HepG2 (cell line): ENCODE measurements at regions not wholly inside any gene's neighbourhood (a gene's known extent, or its start where the extent isn't known, plus 50 kb on each side); places are given as distances from the start of the nearest gene placed in this dataset.

Source experiments
- ATAC-seq: fragments of 200-7000 bp; cut with Tn5 transposase; 3 replicates; pipeline ENCODE4 v1.9.1; 2020; ENCODE audit warnings: mild to moderate bottlenecking, moderate library complexity
- BruUV-seq: library from RNA; stranded (reverse); fragments of 400-500 nt; replicated peaks from 2 replicates; lab custom pipeline; 2021; lab: Mats Ljungman, UMichigan
- CTCF ChIA-PET: fragments of 300-600 bp; formaldehyde crosslinking; extraction: SDS; loops from one replicate; lab custom pipeline; 2021; ENCODE audit warnings: low total read pairs, inconsistent platforms, low intra/inter-chr PET ratio; lab: Yijun Ruan, JAX
- POLR2A ChIA-PET: fragments of 350-600 bp; sonication (Branson Sonifier 250); formaldehyde crosslinking; loops from one replicate; lab custom pipeline; 2020; ENCODE audit warnings: antibody characterized with exemption, inconsistent platforms; lab: Yijun Ruan, JAX
- DNase-seq: peaks from one replicate; pipeline ENCODE4 v3.0.0-alpha.2; 2015; ENCODE audit warnings: low spot score
- FAIRE-seq: peaks from 3 replicates; lab custom pipeline; 2011; peaks lifted over from hg19 to GRCh38; lab: Jason Lieb, UNC
- H2AFZ ChIP-seq: one replicate; pipeline ENCODE4 v1.6.1; 2011; ENCODE audit warnings: low read length, inconsistent platforms
- H3K27ac ChIP-seq: fragments of 300-600 bp; 3 replicates; pipeline ENCODE4 v1.8.0; 2011; ENCODE audit warnings: mixed run types, mild to moderate bottlenecking, mixed read lengths, low read length, inconsistent platforms; ENCODE audit not compliant: insufficient read depth; ENCODE audit errors: extremely low read length
- H3K27me3 ChIP-seq, 2 experiments: fragments of 200-600 bp in 1 of 2; 2 replicates in 1 of 2; 3 replicates in 1 of 2; pipeline versions ENCODE4 v1.6.0 to v1.8.0; 2011; ENCODE audit warnings: low read length in 2 of 2, mild to moderate bottlenecking in 2 of 2, moderate library complexity in 2 of 2, inconsistent platforms in 1 of 2; ENCODE audit not compliant: insufficient read depth in 2 of 2, control insufficient read depth in 1 of 2
- H3K36me3 ChIP-seq, 2 experiments: fragments of 200-600 bp in 1 of 2; replicated peaks in 1 of 2; 2 replicates in 1 of 2; 3 replicates in 1 of 2; pipeline versions ENCODE4 v1.5.1 to v1.8.0; 2011; ENCODE audit warnings: low read length in 2 of 2, inconsistent platforms in 1 of 2; ENCODE audit not compliant: insufficient read depth in 2 of 2, control insufficient read depth in 1 of 2
- H3K4me1 ChIP-seq: 2 replicates; pipeline ENCODE4 v1.5.1; 2012; ENCODE audit warnings: low read length, inconsistent platforms; ENCODE audit not compliant: insufficient read depth
- H3K4me2 ChIP-seq: 2 replicates; pipeline ENCODE4 v1.6.0; 2011; ENCODE audit warnings: low read depth, low read length, inconsistent platforms
- H3K4me3 ChIP-seq, 3 experiments: fragments of 200-600 bp in 1 of 3; sonication (generic), shearing (Covaris generic) in 1 of 3; replicated peaks in 1 of 3; 2 replicates each; pipeline ENCODE4 v1.5.1; 2011 to 2016; ENCODE audit warnings: low read length in 3 of 3, inconsistent platforms in 2 of 3, low read depth in 2 of 3, mild to moderate bottlenecking in 2 of 3, control low read depth in 1 of 3, mixed read lengths in 1 of 3; ENCODE audit not compliant: insufficient read depth in 1 of 3
- H3K79me2 ChIP-seq: one replicate; pipeline ENCODE4 v1.6.1; 2011; ENCODE audit warnings: low read length, inconsistent platforms; ENCODE audit not compliant: insufficient read depth
- H3K9ac ChIP-seq: 2 replicates; pipeline ENCODE4 v1.6.0; 2011; ENCODE audit warnings: mild to moderate bottlenecking, low read depth, low read length, inconsistent platforms; ENCODE audit not compliant: insufficient read depth
- H3K9me3 ChIP-seq: 2 replicates; pipeline ENCODE4 v1.5.1; 2012; ENCODE audit warnings: mild to moderate bottlenecking, low read length
- H4K20me1 ChIP-seq: 2 replicates; pipeline ENCODE4 v1.6.0; 2011; ENCODE audit warnings: inconsistent platforms, mild to moderate bottlenecking, low read length, moderate library complexity; ENCODE audit not compliant: insufficient read depth
- CTCF ChIP-seq: sonication (generic); formaldehyde crosslinking; IDR thresholded peaks from 2 replicates; pipeline ENCODE4 v1.5.0; 2020; ENCODE audit warnings: mild to moderate bottlenecking, missing genetic modification reagents, moderate library complexity
- SNAPC2 ChIP-seq: sonication (generic); formaldehyde crosslinking; IDR thresholded peaks from 2 replicates; pipeline ENCODE4 v1.8.1; 2022; ENCODE audit warnings: mild to moderate bottlenecking, missing genetic modification reagents
- STAG1 ChIP-seq: sonication (generic); formaldehyde crosslinking; IDR thresholded peaks from 2 replicates; pipeline ENCODE4 v1.4.0; 2020; ENCODE audit warnings: missing genetic modification reagents
- ZFP62 ChIP-seq: sonication (generic); formaldehyde crosslinking; IDR thresholded peaks from 2 replicates; pipeline ENCODE4 v1.4.0; 2020; ENCODE audit warnings: missing genetic modification reagents
- WGBS: methylation state at CpG from one replicate; pipeline ENCODE4 v1.1.6; 2017; ENCODE audit warnings: low lambda C conversion rate; 5-methylcytosine and 5-hydroxymethylcytosine counted together
- in situ Hi-C: cut with HindIII; loops from 2 replicates; pipeline ENCODE4 v1.10.0; 2017; ENCODE audit warnings: low pct_unique_long_range_greater_than_20kb; ENCODE audit not compliant: extremely low pct_ligation_motif_present
- intact Hi-C: fragments of 100-400 bp; cut with micrococcal nuclease; formaldehyde crosslinking; loops from one replicate; pipeline ENCODE4 v1.10.0; 2022; ENCODE audit not compliant: unreplicated experiment

GRCh38 chr7:113775401-113775800 lies 143.4 kb downstream of the PPP1R3A start:
- no peaks in the 10 kb centered on the region for H3K4me1 ChIP-seq

GRCh38 chr7:113774182-113774807 lies 144.5 kb downstream of the PPP1R3A start:
- BruUV-seq = no TSS peak
- 2% methylated on average over 3 of the region's 3 CpGs for WGBS
- Histone ChIP-seq H3K9ac (no peak overlapping the region), H4K20me1 (no peaks in the 10 kb centered on the region), H3K4me3 (no peak overlapping the region), H3K36me3 (no peaks in the 10 kb centered on the region), H3K27me3 (no peaks in the 10 kb centered on the region), H3K4me2 (no peak overlapping the region), H3K79me2 (no peaks in the 10 kb centered on the region), H3K4me1 (no peaks in the 10 kb centered on the region), H3K9me3 (no peaks in the 10 kb centered on the region), H3K27ac (no peak overlapping the region), H2AFZ (no peak overlapping the region)
- POLR2A ChIA-PET = no interaction called here
- intact Hi-C loops (no loop called here), in situ Hi-C loops (no loop called here)
- FAIRE-seq = peak; percentile 32
- CTCF ChIA-PET = interaction anchor here (0.7 kb wide), 1 partner anchor 9 kb away, joined by 3 read pairs; no protein-coding TSS in a partner anchor
- DNase-seq = peak; percentile 28
- ATAC-seq = peak; percentile 52; the same call in 2 of the 3 replicates
- TF ChIP-seq ZFP62 = no peak
- TF ChIP-seq STAG1 (CRISPR knock-in tag) = peak; percentile 17; the same call in 1 of the 2 replicates
- peak; percentile 48 for TF ChIP-seq CTCF (CRISPR knock-in tag)

More at GRCh38 chr7:113775401-113775800, 143.4 kb downstream of the PPP1R3A start:
- H3K9me3 ChIP-seq = no peaks in the 10 kb centered on the region
- no peaks in the 10 kb centered on the region for H3K36me3 ChIP-seq
- no TSS peak for BruUV-seq
- H3K4me2 ChIP-seq = no peak overlapping the region
- no peaks in the 10 kb centered on the region for H3K27me3 ChIP-seq
- POLR2A ChIA-PET = no interaction called here
- no peak overlapping the region for H3K9ac ChIP-seq
- no peak overlapping the region for H3K4me3 ChIP-seq
- intact Hi-C loops (no loop called here), in situ Hi-C loops (no loop called here)
- WGBS = 7% methylated on average over 1 of the region's 1 CpG
- no peak for DNase-seq
- CTCF ChIA-PET = no interaction called here
- H3K27ac ChIP-seq = no peak overlapping the region
- no peak overlapping the region for H2AFZ ChIP-seq
- TF ChIP-seq SNAPC2 (CRISPR knock-in tag) = no peak
- no peaks in the 10 kb centered on the region for H4K20me1 ChIP-seq
- no peaks in the 10 kb centered on the region for H3K79me2 ChIP-seq
- no peak for FAIRE-seq
- no peak for ATAC-seq
